Calu3 (cell line): ENCODE measurements at regions not wholly inside any gene's neighbourhood (a gene's known extent, or its start where the extent isn't known, plus 50 kb on each side); places are given as distances from the start of the nearest gene placed in this dataset.

ENCODE experiments used
- BruUV-seq: library from RNA; stranded (reverse); fragments of 400-500 nt; replicated peaks from 2 replicates; lab custom pipeline; 2021; lab: Mats Ljungman, UMichigan
- CTCF ChIA-PET: fragments of 300-600 bp; sonication (Branson Sonifier 250); formaldehyde crosslinking; loops from one replicate; lab custom pipeline; 2022; ENCODE audit warnings: antibody characterized with exemption; lab: Charles Lee
- DNase-seq: peaks from one replicate; pipeline ENCODE4 v3.0.0; 2022
- H3K27ac Mint-ChIP-seq: one replicate; pipeline ENCODE4 v1.8.0; 2022; ENCODE audit warnings: mixed read lengths; ENCODE audit not compliant: unreplicated experiment
- H3K27me3 Mint-ChIP-seq: one replicate; pipeline ENCODE4 v1.8.0; 2022; ENCODE audit warnings: mixed read lengths; ENCODE audit not compliant: unreplicated experiment
- H3K36me3 Mint-ChIP-seq: one replicate; pipeline ENCODE4 v1.8.0; 2022; ENCODE audit warnings: mild to moderate bottlenecking, moderate library complexity, mixed read lengths; ENCODE audit not compliant: insufficient read depth, unreplicated experiment
- H3K4me1 Mint-ChIP-seq: one replicate; pipeline ENCODE4 v1.8.0; 2022; ENCODE audit warnings: mild to moderate bottlenecking, low read depth, mixed read lengths; ENCODE audit not compliant: unreplicated experiment
- H3K4me3 Mint-ChIP-seq: one replicate; pipeline ENCODE4 v1.8.0; 2022; ENCODE audit warnings: mild to moderate bottlenecking, low read depth, moderate library complexity, mixed read lengths; ENCODE audit not compliant: unreplicated experiment
- H3K9me3 Mint-ChIP-seq: one replicate; pipeline ENCODE4 v1.8.0; 2022; ENCODE audit warnings: low read depth, mixed read lengths; ENCODE audit not compliant: unreplicated experiment
- intact Hi-C: fragments of 100-400 bp; cut with micrococcal nuclease; formaldehyde crosslinking; loops from one replicate; pipeline ENCODE4 v1.10.0; 2022; ENCODE audit not compliant: unreplicated experiment
- TF ChIP-seq, protein P1 (sequence below): fragments of 200-600 bp; IDR thresholded peaks from one replicate; pipeline ENCODE4 v1.8.0; 2022; ENCODE audit warnings: antibody characterized with exemption; ENCODE audit not compliant: unreplicated experiment

DNA sequence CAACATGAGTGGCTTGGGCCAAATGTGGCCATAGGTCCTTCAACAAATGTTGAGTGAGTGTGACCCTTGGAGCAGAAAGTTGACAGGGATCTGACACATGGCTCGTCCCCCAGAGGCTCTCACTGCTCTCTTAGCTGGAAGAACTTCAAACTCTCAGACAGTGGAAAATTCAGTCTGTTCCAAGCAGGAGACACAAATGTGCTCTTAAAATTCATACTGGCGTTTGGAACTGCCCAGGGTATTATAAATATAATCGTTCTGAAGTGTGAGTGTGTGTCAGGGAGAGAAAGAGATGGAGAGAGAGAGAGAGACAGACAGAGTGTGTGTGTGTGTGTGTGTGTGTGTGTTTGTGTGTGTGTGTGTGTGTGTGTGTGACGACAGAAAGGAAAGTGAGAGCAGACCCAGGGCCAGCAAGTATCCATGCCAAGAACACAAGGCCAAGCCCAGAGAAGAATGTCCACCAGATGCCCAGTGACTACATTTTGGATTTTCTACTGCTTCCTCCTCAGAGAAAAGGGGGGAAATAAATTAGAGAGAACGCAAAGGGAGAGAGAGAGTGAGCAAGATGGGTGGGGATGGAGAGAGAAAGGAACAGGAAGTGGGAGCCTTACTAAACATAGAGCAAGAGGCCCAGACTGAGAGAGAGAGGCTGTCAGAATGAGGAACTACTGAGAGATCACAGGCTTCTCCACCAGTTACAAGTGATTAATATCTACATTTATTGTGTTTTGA is 193.6 kb upstream of the NUDT4 start:
- Mint-ChIP-seq H3K9me3 (no peaks in the 10 kb centered on the region), H3K36me3 (no peaks in the 10 kb centered on the region), H3K4me3 (no peak overlapping the region), H3K27ac (no peak overlapping the region), H3K4me1 (no peaks in the 10 kb centered on the region), H3K27me3 (no peaks in the 10 kb centered on the region)
- DNase-seq = no peak
- BruUV-seq = no TSS peak
- TF ChIP-seq, protein P1, sequence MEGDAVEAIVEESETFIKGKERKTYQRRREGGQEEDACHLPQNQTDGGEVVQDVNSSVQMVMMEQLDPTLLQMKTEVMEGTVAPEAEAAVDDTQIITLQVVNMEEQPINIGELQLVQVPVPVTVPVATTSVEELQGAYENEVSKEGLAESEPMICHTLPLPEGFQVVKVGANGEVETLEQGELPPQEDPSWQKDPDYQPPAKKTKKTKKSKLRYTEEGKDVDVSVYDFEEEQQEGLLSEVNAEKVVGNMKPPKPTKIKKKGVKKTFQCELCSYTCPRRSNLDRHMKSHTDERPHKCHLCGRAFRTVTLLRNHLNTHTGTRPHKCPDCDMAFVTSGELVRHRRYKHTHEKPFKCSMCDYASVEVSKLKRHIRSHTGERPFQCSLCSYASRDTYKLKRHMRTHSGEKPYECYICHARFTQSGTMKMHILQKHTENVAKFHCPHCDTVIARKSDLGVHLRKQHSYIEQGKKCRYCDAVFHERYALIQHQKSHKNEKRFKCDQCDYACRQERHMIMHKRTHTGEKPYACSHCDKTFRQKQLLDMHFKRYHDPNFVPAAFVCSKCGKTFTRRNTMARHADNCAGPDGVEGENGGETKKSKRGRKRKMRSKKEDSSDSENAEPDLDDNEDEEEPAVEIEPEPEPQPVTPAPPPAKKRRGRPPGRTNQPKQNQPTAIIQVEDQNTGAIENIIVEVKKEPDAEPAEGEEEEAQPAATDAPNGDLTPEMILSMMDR = no peak
- CTCF ChIA-PET = no interaction called here
- intact Hi-C loops = no loop called here

DNA sequence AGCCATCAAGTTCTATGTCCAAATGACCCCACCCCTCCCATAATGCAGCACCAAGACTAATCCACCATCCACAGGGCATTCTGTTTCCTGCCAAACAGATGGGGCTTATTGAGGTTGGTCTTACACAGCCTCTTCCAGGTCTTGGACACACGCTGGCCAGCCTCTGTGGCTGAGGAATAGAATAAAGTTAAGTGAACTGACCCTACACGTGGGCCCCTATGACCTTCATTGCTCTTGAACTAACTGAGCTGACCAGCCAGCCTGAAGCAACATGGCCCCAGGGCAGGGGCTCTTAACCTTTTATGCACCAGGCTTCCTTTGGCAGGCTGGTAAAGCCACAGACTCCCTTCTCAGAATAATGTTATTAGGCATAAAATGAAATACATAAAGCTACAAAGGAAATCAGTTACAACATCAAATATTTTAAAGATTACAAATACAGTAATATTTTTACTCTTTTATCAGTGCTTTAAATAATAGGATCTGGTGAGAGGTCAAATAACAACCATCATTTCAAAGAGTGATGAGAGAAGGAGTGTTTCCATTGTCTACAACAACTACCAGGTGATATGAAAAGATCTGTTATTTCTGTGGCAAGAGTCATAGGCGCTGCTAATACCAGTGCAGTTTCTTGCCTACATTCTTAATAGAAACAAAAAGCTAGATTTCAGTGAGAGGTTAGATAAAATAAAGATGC is 192.9 kb upstream of the NUDT4 start:
- H3K4me3 Mint-ChIP-seq = no peak overlapping the region
- H3K4me1 Mint-ChIP-seq = no peaks in the 10 kb centered on the region
- no peak overlapping the region for H3K27ac Mint-ChIP-seq
- CTCF ChIA-PET = interaction anchor here (0.6 kb wide), 1 partner anchor 62 kb away, joined by 3 read pairs; no protein-coding TSS in a partner anchor
- no TSS peak for BruUV-seq
- TF ChIP-seq, protein P1 = no peak
- intact Hi-C loops = no loop called here
- H3K9me3 Mint-ChIP-seq = no peaks in the 10 kb centered on the region
- H3K36me3 Mint-ChIP-seq = no peaks in the 10 kb centered on the region
- DNase-seq = no peak
- H3K27me3 Mint-ChIP-seq = no peaks in the 10 kb centered on the region

DNA sequence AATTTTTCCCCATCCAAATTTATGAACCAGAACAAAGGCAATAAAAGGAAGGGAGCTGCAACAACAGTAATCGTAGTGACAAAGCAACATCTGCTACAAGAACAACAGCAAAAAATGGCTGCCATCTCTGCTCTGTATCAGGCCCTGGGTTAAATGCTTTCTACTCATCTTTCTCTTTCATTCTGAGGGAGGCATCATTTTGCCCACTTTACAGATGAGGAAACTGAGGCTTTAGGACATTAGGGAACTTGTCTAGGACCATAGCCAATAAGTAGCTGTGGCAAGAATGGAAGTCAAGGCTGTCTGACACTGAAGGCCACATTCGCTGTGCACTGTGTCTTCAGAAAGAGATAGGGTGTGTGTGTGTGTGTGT is 192.4 kb upstream of the NUDT4 start:
- CTCF ChIA-PET = interaction anchor here (0.6 kb wide), 1 partner anchor 63 kb away, joined by 3 read pairs; no protein-coding TSS in a partner anchor
- Mint-ChIP-seq H3K4me3 (no peak overlapping the region), H3K4me1 (no peaks in the 10 kb centered on the region), H3K9me3 (no peaks in the 10 kb centered on the region), H3K27me3 (no peaks in the 10 kb centered on the region), H3K36me3 (no peaks in the 10 kb centered on the region), H3K27ac (no peak overlapping the region)
- BruUV-seq = no TSS peak
- TF ChIP-seq, protein P1 = no peak
- intact Hi-C loops = no loop called here
- DNase-seq = no peak

DNA sequence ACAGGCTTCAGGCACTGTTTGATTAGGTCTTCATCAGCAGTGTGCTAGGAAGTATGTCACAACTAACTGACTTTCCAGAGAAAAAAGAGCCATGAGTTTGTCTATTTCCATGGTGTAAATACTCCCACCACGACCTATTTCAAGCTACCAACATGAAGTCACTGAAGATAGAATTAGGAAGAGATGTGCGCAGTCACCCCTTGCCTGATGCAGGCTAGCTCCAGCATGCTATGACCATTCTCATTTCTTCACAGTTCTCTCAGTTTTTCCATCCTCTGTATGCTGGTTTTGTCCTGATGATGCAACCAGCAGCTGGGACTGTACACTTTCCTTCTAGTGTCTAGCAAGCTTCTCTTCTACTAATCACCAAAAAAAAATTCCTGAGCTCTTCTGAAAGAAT is 191.6 kb upstream of the NUDT4 start:
- intact Hi-C loops = no loop called here
- H3K9me3 Mint-ChIP-seq = no peaks in the 10 kb centered on the region
- no peak for DNase-seq
- TF ChIP-seq, protein P1 = no peak
- no TSS peak for BruUV-seq
- CTCF ChIA-PET = interaction anchor here (0.6 kb wide), 1 partner anchor 227 kb away, joined by 4 read pairs; no protein-coding TSS in a partner anchor
- H3K4me3 Mint-ChIP-seq = no peak overlapping the region
- H3K27ac Mint-ChIP-seq = no peak overlapping the region
- H3K27me3 Mint-ChIP-seq = no peaks in the 10 kb centered on the region
- H3K36me3 Mint-ChIP-seq = no peaks in the 10 kb centered on the region
- no peaks in the 10 kb centered on the region for H3K4me1 Mint-ChIP-seq
